Keratinocyte (primary cell): ENCODE measurements at regions not wholly inside any gene's neighbourhood (a gene's known extent, or its start where the extent isn't known, plus 50 kb on each side); places are given as distances from the start of the nearest gene placed in this dataset.

Source experiments
- DNase-seq: peaks from one replicate; pipeline ENCODE4 v3.0.0-alpha.2; 2011; ENCODE audit warnings: low read depth, missing footprints, low spot score
- FAIRE-seq: peaks from 2 replicates; lab custom pipeline; 2011; peaks lifted over from hg19 to GRCh38; lab: Jason Lieb, UNC
- H2AFZ ChIP-seq: 2 replicates; pipeline ENCODE4 v1.6.0; 2012; ENCODE audit warnings: low read length, control low read depth, inconsistent platforms; ENCODE audit not compliant: control insufficient read depth
- H3K27ac ChIP-seq: 2 replicates; pipeline ENCODE4 v1.5.1; 2011; ENCODE audit warnings: low read length; ENCODE audit not compliant: control insufficient read depth, insufficient read depth
- H3K27me3 ChIP-seq: 3 replicates; pipeline ENCODE4 v1.6.0; 2011; ENCODE audit warnings: low read length; ENCODE audit not compliant: control insufficient read depth, insufficient read depth; ENCODE audit errors: extremely low read depth
- H3K36me3 ChIP-seq, 2 experiments: 2 replicates in 1 of 2; 3 replicates in 1 of 2; pipeline ENCODE4 v1.5.1; 2011; ENCODE audit warnings: low read length in 2 of 2, mild to moderate bottlenecking in 1 of 2; ENCODE audit not compliant: control insufficient read depth in 2 of 2, insufficient read depth in 2 of 2; ENCODE audit errors: extremely low read depth in 1 of 2
- H3K4me1 ChIP-seq: 3 replicates; pipeline ENCODE4 v1.5.1; 2011; ENCODE audit warnings: low read length; ENCODE audit not compliant: control insufficient read depth, insufficient read depth; ENCODE audit errors: extremely low read depth
- H3K4me2 ChIP-seq: 3 replicates; pipeline ENCODE4 v1.6.0; 2011; ENCODE audit warnings: low read depth, low read length; ENCODE audit not compliant: control insufficient read depth, insufficient read depth; ENCODE audit errors: extremely low read depth
- H3K4me3 ChIP-seq, 3 experiments: fragments of 200-600 bp in 1 of 3; sonication (generic) in 1 of 3; 2 replicates in 2 of 3; 3 replicates in 1 of 3; pipeline ENCODE4 v1.5.1; 2011 to 2016; ENCODE audit warnings: low read length in 3 of 3, mild to moderate bottlenecking in 3 of 3, control low read depth in 2 of 3, inconsistent platforms in 1 of 3, low read depth in 1 of 3, mixed read lengths in 1 of 3, mixed run types in 1 of 3, moderate library complexity in 1 of 3; ENCODE audit not compliant: control insufficient read depth in 2 of 3, insufficient read depth in 2 of 3; ENCODE audit errors: extremely low read depth in 1 of 3
- H3K79me2 ChIP-seq: 2 replicates; pipeline ENCODE4 v1.6.0; 2012; ENCODE audit warnings: low read length; ENCODE audit not compliant: control insufficient read depth, insufficient read depth
- H3K9ac ChIP-seq: 3 replicates; pipeline ENCODE4 v1.6.0; 2011; ENCODE audit warnings: low read length; ENCODE audit not compliant: control insufficient read depth, insufficient read depth; ENCODE audit errors: extremely low read depth
- H3K9me1 ChIP-seq: 3 replicates; pipeline ENCODE4 v1.6.0; 2011; ENCODE audit warnings: low read length; ENCODE audit not compliant: control insufficient read depth, insufficient read depth; ENCODE audit errors: extremely low read depth
- H3K9me3 ChIP-seq: 2 replicates; pipeline ENCODE4 v1.5.1; 2012; ENCODE audit warnings: low read depth, low read length; ENCODE audit not compliant: control insufficient read depth
- H4K20me1 ChIP-seq: 3 replicates; pipeline ENCODE4 v1.6.0; 2011; ENCODE audit warnings: low read length; ENCODE audit not compliant: control insufficient read depth, insufficient read depth; ENCODE audit errors: extremely low read depth
- CTCF ChIP-seq, 3 experiments: IDR thresholded peaks in 1 of 3; conservative IDR thresholded peaks in 1 of 3; optimal IDR thresholded peaks in 1 of 3; 2 replicates in 2 of 3; 3 replicates in 1 of 3; pipeline versions ENCODE3 to v1.5.1; 2011; ENCODE audit warnings: low read length in 3 of 3, mild to moderate bottlenecking in 3 of 3, moderate library complexity in 2 of 3, control low read depth in 1 of 3, inconsistent platforms in 1 of 3; ENCODE audit not compliant: insufficient read depth in 2 of 3; ENCODE audit errors: extremely low read depth in 1 of 3
- EZH2 ChIP-seq: IDR thresholded peaks from one replicate; pipeline ENCODE4 v1.6.1; 2012; ENCODE audit warnings: inconsistent platforms, mild to moderate bottlenecking, low read length, moderate library complexity
- dilution Hi-C: fragments of 300-500 bp; cut with MboI; formaldehyde crosslinking; loops from one replicate; pipeline ENCODE4 v1.7.0; 2020; ENCODE audit warnings: low sequenced_read_pairs; ENCODE audit not compliant: extremely low pct_ligation_motif_present

- H3K4me2 ChIP-seq = no peak overlapping the region
- dilution Hi-C loops = no loop called here
- FAIRE-seq (no peak), DNase-seq (no peak)
- H3K9ac ChIP-seq = no peak overlapping the region
- no peaks in the 10 kb centered on the region for H3K9me3 ChIP-seq
- no peak overlapping the region for H3K4me3 ChIP-seq
- H4K20me1 ChIP-seq = no peaks in the 10 kb centered on the region
- peaks cover 20% of the 10 kb centered on the region for H3K4me1 ChIP-seq
- peaks cover 39% of the 10 kb centered on the region for H3K79me2 ChIP-seq
- no peaks in the 10 kb centered on the region for H3K9me1 ChIP-seq
- no peak overlapping the region for H3K27ac ChIP-seq
- H2AFZ ChIP-seq = no peak overlapping the region
- no peak for TF ChIP-seq CTCF (optimal IDR thresholded peaks at IDR 0.05 in 1 of 3, IDR thresholded peaks at IDR 0.05 in 1 of 3, conservative IDR thresholded peaks at IDR 0.05 in 1 of 3; ENCODE audit: extremely low read depth in 1 of 3, insufficient read depth in 2 of 3, low read length in 3 of 3)
- no peak for TF ChIP-seq EZH2
- H3K27me3 ChIP-seq = no peaks in the 10 kb centered on the region
- H3K36me3 ChIP-seq = peaks cover 1 to 5% of the 10 kb centered on the region in 2 experiments
Measured at GRCh38 chr17:63032142-63032541, 66.1 kb downstream of the TANC2 start.

- TF ChIP-seq CTCF (optimal IDR thresholded peaks at IDR 0.05 in 1 of 3, IDR thresholded peaks at IDR 0.05 in 1 of 3, conservative IDR thresholded peaks at IDR 0.05 in 1 of 3; ENCODE audit: extremely low read depth in 1 of 3, insufficient read depth in 2 of 3, low read length in 3 of 3) = no peak
- no peak for DNase-seq
- no peak for FAIRE-seq
- dilution Hi-C loops = no loop called here
- no peak overlapping the region for H2AFZ ChIP-seq
- peaks cover 1 to 5% of the 10 kb centered on the region in 2 experiments for H3K36me3 ChIP-seq
- no peak overlapping the region for H3K27ac ChIP-seq
- peaks cover 20% of the 10 kb centered on the region for H3K4me1 ChIP-seq
- H3K9me1 ChIP-seq = no peaks in the 10 kb centered on the region
- no peaks in the 10 kb centered on the region for H4K20me1 ChIP-seq
- no peaks in the 10 kb centered on the region for H3K9me3 ChIP-seq
- H3K4me2 ChIP-seq = no peak overlapping the region
- no peak overlapping the region for H3K4me3 ChIP-seq
- peaks cover 40% of the 10 kb centered on the region for H3K79me2 ChIP-seq
- H3K27me3 ChIP-seq = no peaks in the 10 kb centered on the region
- no peak overlapping the region for H3K9ac ChIP-seq
Measured at GRCh38 chr17:63033142-63033541, 67.1 kb downstream of the TANC2 start.
